SK-N-SH treated with all-trans-retinoic acid at 6 μM for 48 hours (cell line): ENCODE measurements at regions not wholly inside any gene's neighbourhood (a gene's known extent, or its start where the extent isn't known, plus 50 kb on each side); places are given as distances from the start of the nearest gene placed in this dataset.

Experiments
- ATAC-seq: fragments of 200-7000 bp; cut with Tn5 transposase; 3 replicates; pipeline ENCODE4 v1.9.1; 2020; ENCODE audit warnings: mild to moderate bottlenecking, moderate library complexity
- ARNTL ChIP-seq: fragments of 450-650 bp; formaldehyde crosslinking; IDR thresholded peaks from 2 replicates; pipeline ENCODE4 v1.5.0; 2020; ENCODE audit warnings: low read depth, mild to moderate bottlenecking, moderate library complexity, borderline replicate concordance
- BACH2 ChIP-seq: fragments of 250-450 bp; sonication (Bioruptor Pico); IDR thresholded peaks from 2 replicates; pipeline ENCODE4 v1.9.0; 2021; ENCODE audit warnings: mild to moderate bottlenecking, borderline replicate concordance
- CSDC2 ChIP-seq: fragments of 250-450 bp; sonication (Bioruptor Pico); IDR thresholded peaks from 2 replicates; pipeline ENCODE4 v1.5.0; 2020; ENCODE audit warnings: mild to moderate bottlenecking, moderate library complexity
- CSRNP3 ChIP-seq: fragments of 250-450 bp; sonication (Bioruptor Pico); IDR thresholded peaks from 2 replicates; pipeline ENCODE4 v1.5.1; 2021; ENCODE audit warnings: mild to moderate bottlenecking, moderate library complexity
- ESRRG ChIP-seq: fragments of 250-450 bp; sonication (Bioruptor Pico); IDR thresholded peaks from 2 replicates; pipeline ENCODE4 v1.6.1; 2021; ENCODE audit warnings: mild to moderate bottlenecking
- GLIS3 ChIP-seq: fragments of 250-450 bp; sonication (Bioruptor Pico); IDR thresholded peaks from 2 replicates; pipeline ENCODE4 v1.5.0; 2020; ENCODE audit warnings: mild to moderate bottlenecking, moderate library complexity
- ISL1 ChIP-seq: fragments of 250-450 bp; sonication (Bioruptor Pico); IDR thresholded peaks from 2 replicates; pipeline ENCODE4 v2.1.2; 2022; ENCODE audit warnings: mild to moderate bottlenecking, moderate library complexity
- OSR1 ChIP-seq: fragments of 250-450 bp; sonication (Bioruptor Pico); IDR thresholded peaks from 2 replicates; pipeline ENCODE4 v1.8.0; 2022; ENCODE audit warnings: moderate library complexity, mild to moderate bottlenecking, inconsistent platforms
- PPARA ChIP-seq: fragments of 250-450 bp; sonication (Bioruptor Pico); IDR thresholded peaks from 2 replicates; pipeline ENCODE4 v1.5.0; 2020; ENCODE audit warnings: mild to moderate bottlenecking, borderline replicate concordance
- RARB ChIP-seq: fragments of 250-450 bp; sonication (Bioruptor Pico); IDR thresholded peaks from 2 replicates; pipeline ENCODE4 v1.8.0; 2021; ENCODE audit warnings: mild to moderate bottlenecking, moderate library complexity
- TCF4 ChIP-seq: fragments of 250-450 bp; sonication (Bioruptor Pico); IDR thresholded peaks from 2 replicates; pipeline ENCODE4 v1.8.0; 2021; ENCODE audit warnings: mild to moderate bottlenecking, moderate library complexity, borderline replicate concordance
- TSHZ2 ChIP-seq: fragments of 250-450 bp; sonication (Bioruptor Pico); IDR thresholded peaks from 2 replicates; pipeline ENCODE4 v1.5.0; 2020; ENCODE audit warnings: mild to moderate bottlenecking, moderate library complexity
- ZC3H10 ChIP-seq: fragments of 250-450 bp; sonication (Bioruptor Pico); IDR thresholded peaks from 2 replicates; pipeline ENCODE4 v1.5.1; 2021; ENCODE audit warnings: mild to moderate bottlenecking, moderate library complexity
- ZFP3 ChIP-seq: fragments of 250-450 bp; sonication (Bioruptor Pico); IDR thresholded peaks from 2 replicates; pipeline ENCODE4 v1.5.0; 2020; ENCODE audit warnings: mild to moderate bottlenecking, moderate library complexity
- ZFP30 ChIP-seq: fragments of 450-650 bp; formaldehyde crosslinking; IDR thresholded peaks from 2 replicates; pipeline ENCODE4 v1.5.0; 2022; ENCODE audit warnings: mild to moderate bottlenecking, moderate library complexity
- ZNF565 ChIP-seq: fragments of 450-650 bp; formaldehyde crosslinking; conservative IDR thresholded peaks from 2 replicates; pipeline ENCODE4 v1.5.0; 2020; ENCODE audit warnings: low read depth, mild to moderate bottlenecking, moderate library complexity
- ZNF70 ChIP-seq: fragments of 450-650 bp; formaldehyde crosslinking; IDR thresholded peaks from 2 replicates; pipeline ENCODE4 v1.5.0; 2020; ENCODE audit warnings: mild to moderate bottlenecking, moderate library complexity
- ZNF8 ChIP-seq: fragments of 450-650 bp; formaldehyde crosslinking; IDR thresholded peaks from 2 replicates; pipeline ENCODE4 v1.5.0; 2020; ENCODE audit warnings: mild to moderate bottlenecking, moderate library complexity
- TF ChIP-seq, protein P1 (sequence below): fragments of 250-450 bp; sonication (Bioruptor Pico); IDR thresholded peaks from 2 replicates; pipeline ENCODE4 v1.5.1; 2020; ENCODE audit warnings: low read depth, mild to moderate bottlenecking, moderate library complexity
- TF ChIP-seq, protein P2 (sequence below): fragments of 250-450 bp; sonication (Bioruptor Pico); IDR thresholded peaks from 2 replicates; pipeline ENCODE4 v1.8.0; 2020; ENCODE audit warnings: mild to moderate bottlenecking, moderate library complexity, borderline replicate concordance

- no peak for ATAC-seq
- TF ChIP-seq, protein P1, sequence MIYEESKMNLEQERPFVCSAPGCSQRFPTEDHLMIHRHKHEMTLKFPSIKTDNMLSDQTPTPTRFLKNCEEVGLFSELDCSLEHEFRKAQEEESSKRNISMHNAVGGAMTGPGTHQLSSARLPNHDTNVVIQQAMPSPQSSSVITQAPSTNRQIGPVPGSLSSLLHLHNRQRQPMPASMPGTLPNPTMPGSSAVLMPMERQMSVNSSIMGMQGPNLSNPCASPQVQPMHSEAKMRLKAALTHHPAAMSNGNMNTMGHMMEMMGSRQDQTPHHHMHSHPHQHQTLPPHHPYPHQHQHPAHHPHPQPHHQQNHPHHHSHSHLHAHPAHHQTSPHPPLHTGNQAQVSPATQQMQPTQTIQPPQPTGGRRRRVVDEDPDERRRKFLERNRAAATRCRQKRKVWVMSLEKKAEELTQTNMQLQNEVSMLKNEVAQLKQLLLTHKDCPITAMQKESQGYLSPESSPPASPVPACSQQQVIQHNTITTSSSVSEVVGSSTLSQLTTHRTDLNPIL (CRISPR knock-in tag): no peak
- TF ChIP-seq ZNF8 (CRISPR knock-in tag) (no peak), ZFP3 (CRISPR knock-in tag) (no peak), ZFP30 (CRISPR knock-in tag) (no peak), OSR1 (no peak), ZC3H10 (CRISPR knock-in tag) (no peak), ZNF70 (no peak), ZNF565 (CRISPR knock-in tag) (no peak), CSDC2 (CRISPR knock-in tag) (no peak), RARB (CRISPR knock-in tag) (no peak), BACH2 (CRISPR knock-in tag) (no peak), ESRRG (no peak), CSRNP3 (CRISPR knock-in tag) (no peak), ARNTL (CRISPR knock-in tag) (no peak), PPARA (CRISPR knock-in tag) (no peak), TSHZ2 (CRISPR knock-in tag) (no peak), TCF4 (CRISPR knock-in tag) (no peak)
- TF ChIP-seq, protein P2, sequence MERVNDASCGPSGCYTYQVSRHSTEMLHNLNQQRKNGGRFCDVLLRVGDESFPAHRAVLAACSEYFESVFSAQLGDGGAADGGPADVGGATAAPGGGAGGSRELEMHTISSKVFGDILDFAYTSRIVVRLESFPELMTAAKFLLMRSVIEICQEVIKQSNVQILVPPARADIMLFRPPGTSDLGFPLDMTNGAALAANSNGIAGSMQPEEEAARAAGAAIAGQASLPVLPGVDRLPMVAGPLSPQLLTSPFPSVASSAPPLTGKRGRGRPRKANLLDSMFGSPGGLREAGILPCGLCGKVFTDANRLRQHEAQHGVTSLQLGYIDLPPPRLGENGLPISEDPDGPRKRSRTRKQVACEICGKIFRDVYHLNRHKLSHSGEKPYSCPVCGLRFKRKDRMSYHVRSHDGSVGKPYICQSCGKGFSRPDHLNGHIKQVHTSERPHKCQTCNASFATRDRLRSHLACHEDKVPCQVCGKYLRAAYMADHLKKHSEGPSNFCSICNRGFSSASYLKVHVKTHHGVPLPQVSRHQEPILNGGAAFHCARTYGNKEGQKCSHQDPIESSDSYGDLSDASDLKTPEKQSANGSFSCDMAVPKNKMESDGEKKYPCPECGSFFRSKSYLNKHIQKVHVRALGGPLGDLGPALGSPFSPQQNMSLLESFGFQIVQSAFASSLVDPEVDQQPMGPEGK (CRISPR knock-in tag): no peak
These were observed 854.1 kb upstream of the TMEM132C start for GRCh38 chr12:127412866-127413265.

GRCh38 chr12:127414186-127414585, 852.8 kb upstream of the TMEM132C start:
- TF ChIP-seq ZNF8 (CRISPR knock-in tag) (no peak), TCF4 (CRISPR knock-in tag) (no peak), ZC3H10 (CRISPR knock-in tag) (no peak), ZNF70 (no peak), ISL1 (no peak), ZFP3 (CRISPR knock-in tag) (no peak), CSRNP3 (CRISPR knock-in tag) (no peak), ARNTL (CRISPR knock-in tag) (no peak), GLIS3 (CRISPR knock-in tag) (no peak), CSDC2 (CRISPR knock-in tag) (no peak), OSR1 (no peak), ZFP30 (CRISPR knock-in tag) (no peak), TSHZ2 (CRISPR knock-in tag) (no peak), ZNF565 (CRISPR knock-in tag) (no peak), RARB (CRISPR knock-in tag) (no peak), ESRRG (no peak), PPARA (CRISPR knock-in tag) (no peak)
- TF ChIP-seq, protein P2 (CRISPR knock-in tag): no peak
- ATAC-seq: no peak
